IMR-90 (cell line): ENCODE measurements at regions not wholly inside any gene's neighbourhood (a gene's known extent, or its start where the extent isn't known, plus 50 kb on each side); places are given as distances from the start of the nearest gene placed in this dataset.

Experiments
- ATAC-seq: fragments of 200-7000 bp; cut with Tn5 transposase; 2 replicates; pipeline ENCODE4 v1.9.1; 2020; ENCODE audit warnings: low read depth, mild to moderate bottlenecking, moderate library complexity
- BruUV-seq: library from RNA; stranded (reverse); fragments of 400-500 nt; replicated peaks from 2 replicates; lab custom pipeline; 2021; lab: Mats Ljungman, UMichigan
- CTCF ChIA-PET: fragments of 300-600 bp; formaldehyde crosslinking; extraction: SDS; loops from one replicate; lab custom pipeline; 2021; ENCODE audit warnings: antibody characterized with exemption; lab: Yijun Ruan, JAX
- POLR2A ChIA-PET: fragments of 300-600 bp; sonication (Branson Sonifier 250); formaldehyde crosslinking; loops from one replicate; lab custom pipeline; 2022; ENCODE audit warnings: antibody characterized with exemption; ENCODE audit not compliant: unreplicated experiment; lab: Charles Lee
- DNase-seq: peaks from one replicate; pipeline ENCODE4 v3.0.0; 2013
- H2AFZ ChIP-seq: replicated peaks from 2 replicates; pipeline ENCODE3; 2013; ENCODE audit warnings: low read length, mild to moderate bottlenecking; ENCODE audit not compliant: poor library complexity
- H2AK5ac ChIP-seq: 2 replicates; pipeline ENCODE4 v1.6.1; 2013; ENCODE audit warnings: low read depth, low read length, inconsistent platforms
- H2AK9ac ChIP-seq: replicated peaks from 2 replicates; pipeline ENCODE3; 2013; ENCODE audit warnings: mild to moderate bottlenecking, low read depth, low read length, moderate library complexity; ENCODE audit not compliant: poor library complexity
- H2BK120ac ChIP-seq: 2 replicates; pipeline ENCODE4 v1.6.1; 2013; ENCODE audit warnings: low read depth, low read length, inconsistent platforms
- H2BK15ac ChIP-seq: 3 replicates; pipeline ENCODE4 v1.6.1; 2013; ENCODE audit warnings: low read depth, low read length, inconsistent platforms
- H2BK20ac ChIP-seq: 2 replicates; pipeline ENCODE4 v1.6.1; 2013; ENCODE audit warnings: low read depth, mild to moderate bottlenecking, inconsistent platforms, low read length, moderate library complexity
- H2BK5ac ChIP-seq: 2 replicates; pipeline ENCODE4 v1.6.1; 2013; ENCODE audit warnings: mild to moderate bottlenecking, low read depth, low read length, inconsistent platforms; ENCODE audit not compliant: poor library complexity, severe bottlenecking
- H3K14ac ChIP-seq: replicated peaks from 2 replicates; pipeline ENCODE4 v1.6.1; 2013; ENCODE audit warnings: low read depth, low read length, inconsistent platforms
- H3K18ac ChIP-seq: 2 replicates; pipeline ENCODE4 v1.6.1; 2013; ENCODE audit warnings: low read depth, low read length, control low read depth
- H3K23ac ChIP-seq: 2 replicates; pipeline ENCODE4 v1.6.1; 2013; ENCODE audit warnings: low read depth, low read length, inconsistent platforms
- H3K27ac ChIP-seq: 2 replicates; pipeline ENCODE4 v1.5.1; 2013; ENCODE audit warnings: mild to moderate bottlenecking, control low read depth, low read length; ENCODE audit not compliant: insufficient read depth
- H3K27me3 ChIP-seq: 2 replicates; pipeline ENCODE4 v1.6.1; 2013; ENCODE audit warnings: low read length; ENCODE audit not compliant: control insufficient read depth, insufficient read depth
- H3K36me3 ChIP-seq: 2 replicates; pipeline ENCODE4 v1.6.1; 2013; ENCODE audit warnings: low read length, mixed read lengths; ENCODE audit not compliant: control insufficient read depth, insufficient read depth
- H3K4ac ChIP-seq: 2 replicates; pipeline ENCODE4 v1.6.1; 2013; ENCODE audit warnings: low read depth, low read length, inconsistent platforms
- H3K4me1 ChIP-seq: 2 replicates; pipeline ENCODE4 v1.6.1; 2013; ENCODE audit warnings: low read length, mixed read lengths; ENCODE audit not compliant: control insufficient read depth, insufficient read depth
- H3K4me2 ChIP-seq: 2 replicates; pipeline ENCODE4 v1.6.1; 2013; ENCODE audit warnings: low read depth, mild to moderate bottlenecking, control low read depth, low read length, moderate library complexity
- H3K4me3 ChIP-seq: 2 replicates; pipeline ENCODE4 v1.5.1; 2013; ENCODE audit warnings: low read depth, mild to moderate bottlenecking, control low read depth, low read length, moderate library complexity; ENCODE audit not compliant: insufficient read depth
- H3K56ac ChIP-seq: 2 replicates; pipeline ENCODE4 v1.6.1; 2013; ENCODE audit warnings: low read length, inconsistent platforms; ENCODE audit not compliant: insufficient read depth; ENCODE audit errors: extremely low read depth
- H3K79me1 ChIP-seq, 2 experiments: 2 replicates each; pipeline ENCODE4 v1.6.1; 2013; ENCODE audit warnings: low read length in 2 of 2, inconsistent platforms in 1 of 2, low read depth in 1 of 2
- H3K9ac ChIP-seq: 2 replicates; pipeline ENCODE4 v1.6.1; 2013; ENCODE audit warnings: low read depth, low read length, control low read depth
- H3K9me1 ChIP-seq: 2 replicates; pipeline ENCODE4 v1.6.1; 2013; ENCODE audit warnings: low read length, inconsistent platforms; ENCODE audit not compliant: insufficient read depth
- H3K9me3 ChIP-seq: 2 replicates; pipeline ENCODE4 v1.6.1; 2013; ENCODE audit warnings: low read length; ENCODE audit not compliant: control insufficient read depth, insufficient read depth
- H4K20me1 ChIP-seq: 2 replicates; pipeline ENCODE4 v1.6.1; 2013; ENCODE audit warnings: low read length, inconsistent platforms; ENCODE audit not compliant: insufficient read depth
- H4K5ac ChIP-seq: 2 replicates; pipeline ENCODE4 v1.6.1; 2013; ENCODE audit warnings: mild to moderate bottlenecking, low read depth, low read length, control low read depth
- H4K8ac ChIP-seq, 2 experiments: 2 replicates each; pipeline ENCODE4 v1.6.1; 2013; ENCODE audit warnings: low read depth in 2 of 2, low read length in 2 of 2, control low read depth in 1 of 2, inconsistent platforms in 1 of 2
- H4K91ac ChIP-seq: 2 replicates; pipeline ENCODE4 v1.6.1; 2013; ENCODE audit warnings: low read depth, low read length, inconsistent platforms; ENCODE audit not compliant: insufficient read depth
- BHLHE40 ChIP-seq: fragments of 150-350 bp; IDR thresholded peaks from 2 replicates; pipeline ENCODE4 v1.6.1; 2016; ENCODE audit warnings: mild to moderate bottlenecking, low read depth, low read length
- CEBPB ChIP-seq: IDR thresholded peaks from 2 replicates; pipeline ENCODE4 v1.6.1; 2012; ENCODE audit warnings: low read depth, low read length, improper control_type of control experiment
- CHD1 ChIP-seq: IDR thresholded peaks from 2 replicates; pipeline ENCODE4 v1.6.1; 2012; ENCODE audit warnings: low read depth, low read length, improper control_type of control experiment
- CTCF ChIP-seq: conservative IDR thresholded peaks from 2 replicates; pipeline ENCODE4 v1.5.1; 2012; ENCODE audit warnings: mild to moderate bottlenecking, low read depth, low read length, improper control_type of control experiment
- ELK1 ChIP-seq: fragments of 150-350 bp; IDR thresholded peaks from 2 replicates; pipeline ENCODE4 v1.6.1; 2016; ENCODE audit warnings: low read depth, mild to moderate bottlenecking, low read length, moderate library complexity, borderline replicate concordance
- FOS ChIP-seq: fragments of 150-350 bp; IDR thresholded peaks from 2 replicates; pipeline ENCODE4 v1.6.1; 2016; ENCODE audit warnings: low read depth, low read length
- MAFK ChIP-seq: IDR thresholded peaks from 2 replicates; pipeline ENCODE4 v1.6.1; 2012; ENCODE audit warnings: low read depth, low read length, improper control_type of control experiment
- MAZ ChIP-seq: IDR thresholded peaks from 2 replicates; pipeline ENCODE4 v1.6.1; 2012; ENCODE audit warnings: low read depth, mild to moderate bottlenecking, low read length, improper control_type of control experiment, moderate library complexity, borderline replicate concordance
- MXI1 ChIP-seq: IDR thresholded peaks from 2 replicates; pipeline ENCODE4 v1.6.1; 2012; ENCODE audit warnings: low read depth, mild to moderate bottlenecking, low read length, moderate library complexity, borderline replicate concordance
- NFE2L2 ChIP-seq: fragments of 150-350 bp; IDR thresholded peaks from 2 replicates; pipeline ENCODE4 v1.6.1; 2016; ENCODE audit warnings: low read depth, mild to moderate bottlenecking, low read length
- POLR2A ChIP-seq: IDR thresholded peaks from 2 replicates; pipeline ENCODE4 v1.6.1; 2012; ENCODE audit warnings: mild to moderate bottlenecking, low read depth, low read length
- RAD21 ChIP-seq: IDR thresholded peaks from 2 replicates; pipeline ENCODE4 v1.6.1; 2012; ENCODE audit warnings: low read length, improper control_type of control experiment
- RCOR1 ChIP-seq: IDR thresholded peaks from 2 replicates; pipeline ENCODE4 v1.6.1; 2012; ENCODE audit warnings: mild to moderate bottlenecking, low read length, improper control_type of control experiment; ENCODE audit not compliant: insufficient replicate concordance
- RFX5 ChIP-seq: IDR thresholded peaks from 2 replicates; pipeline ENCODE4 v1.8.0; 2012; ENCODE audit warnings: low read depth, mild to moderate bottlenecking, low read length, moderate library complexity
- SMC3 ChIP-seq: fragments of 150-350 bp; IDR thresholded peaks from 2 replicates; pipeline ENCODE4 v1.6.1; 2016; ENCODE audit warnings: low read depth, mild to moderate bottlenecking, antibody characterized with exemption, low read length, moderate library complexity
- USF2 ChIP-seq: fragments of 150-350 bp; IDR thresholded peaks from 2 replicates; pipeline ENCODE4 v1.6.1; 2017; ENCODE audit warnings: mild to moderate bottlenecking, antibody characterized with exemption, low read length, low read depth
- WGBS, 2 experiments: methylation state at CpG; one replicate each; pipeline versions ENCODE4 v1.1.5 to v1.1.7; 2013; ENCODE audit warnings: missing lambda C conversion rate in 2 of 2; ENCODE audit not compliant: insufficient read length in 1 of 2; ENCODE audit errors: extremely low coverage in 2 of 2; 5-methylcytosine and 5-hydroxymethylcytosine counted together
- dilution Hi-C: fragments of 300-500 bp; cut with HindIII; formaldehyde crosslinking; loops from one replicate; pipeline ENCODE4 v1.14.3; 2018; ENCODE audit warnings: low sequenced_read_pairs; ENCODE audit not compliant: unreplicated experiment
- in situ Hi-C: fragments of 300-500 bp; cut with MboI; formaldehyde crosslinking; loops from 3 replicates; pipeline ENCODE4 v1.14.3; 2019; ENCODE audit warnings: low sequenced_read_pairs, inconsistent platforms, mixed read lengths
- intact Hi-C: fragments of 100-400 bp; cut with micrococcal nuclease; formaldehyde crosslinking; loops from 2 replicates; pipeline ENCODE4 v1.10.0; 2022

DNA sequence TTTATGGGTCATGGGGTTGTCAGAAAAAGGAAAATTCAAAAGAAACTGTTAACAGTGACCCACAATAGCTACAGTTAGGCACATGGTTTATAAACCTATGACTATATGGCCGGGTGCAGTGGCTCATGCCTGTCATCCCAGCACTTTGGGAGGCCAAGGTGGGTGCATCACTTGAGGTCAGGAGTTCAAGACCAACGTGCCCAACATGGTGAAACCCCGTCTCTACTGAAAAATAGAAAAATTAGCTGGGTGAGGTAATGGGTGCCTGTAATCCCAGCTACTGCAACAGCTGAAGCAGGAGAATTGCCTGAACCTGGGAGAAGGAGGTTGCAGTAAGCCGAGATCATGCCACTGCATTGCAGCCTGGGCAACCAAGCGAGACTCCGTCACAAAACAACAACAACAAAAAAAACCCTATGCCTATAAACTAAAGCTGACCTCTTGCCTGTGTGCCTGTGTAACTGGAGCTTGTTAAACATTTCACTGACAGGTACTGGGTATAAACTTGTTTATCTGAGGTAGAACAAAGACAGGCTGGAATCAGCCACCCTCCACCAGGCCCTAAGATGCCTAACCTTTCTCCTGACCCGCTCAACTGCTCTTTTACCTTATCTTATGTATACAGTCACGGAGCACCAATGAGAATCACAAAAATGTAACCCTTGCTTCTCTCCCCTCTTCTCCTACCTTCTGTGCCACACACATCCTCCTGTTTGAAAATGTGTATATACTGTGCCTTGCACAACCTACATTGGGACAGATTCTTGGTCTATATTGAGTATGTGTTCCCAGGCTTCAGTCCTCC is 62.9 kb upstream of the ATF7IP2 start:
- H3K18ac ChIP-seq, result no peak overlapping the region
- no peaks in the 10 kb centered on the region for H3K4me1 ChIP-seq
- no peak overlapping the region for H3K9ac ChIP-seq
- H3K9me1 ChIP-seq, result no peaks in the 10 kb centered on the region
- dilution Hi-C loops, result no loop called here
- H4K5ac ChIP-seq, result no peak overlapping the region
- DNase-seq (no peak), ATAC-seq (no peak)
- no peaks in the 10 kb centered on the region for H3K36me3 ChIP-seq
- POLR2A ChIA-PET, result no interaction called here
- no peaks in the 10 kb centered on the region for H3K79me1 ChIP-seq
- TF ChIP-seq USF2 (no peak), BHLHE40 (no peak), FOS (no peak), CHD1 (no peak), RAD21 (no peak), MAZ (no peak), MAFK (no peak), CEBPB (no peak), MXI1 (no peak), ELK1 (no peak), CTCF (no peak), POLR2A (no peak), SMC3 (no peak), RFX5 (no peak), RCOR1 (no peak), NFE2L2 (no peak)
- no peak overlapping the region for H4K8ac ChIP-seq
- H2BK20ac ChIP-seq, result no peak overlapping the region
- H2BK5ac ChIP-seq, result no peak overlapping the region
- no TSS peak for BruUV-seq
- no peak overlapping the region for H3K56ac ChIP-seq
- in situ Hi-C loops, result no loop called here
- H2BK120ac ChIP-seq, result no peak overlapping the region
- H3K4me2 ChIP-seq, result no peak overlapping the region
- no peaks in the 10 kb centered on the region for H3K27me3 ChIP-seq
- intact Hi-C loops, result no loop called here
- no peak overlapping the region for H2AFZ ChIP-seq
- H2BK15ac ChIP-seq, result no peak overlapping the region
- H3K23ac ChIP-seq, result no peak overlapping the region
- no peaks in the 10 kb centered on the region for H3K9me3 ChIP-seq
- H3K4ac ChIP-seq, result no peak overlapping the region
- CTCF ChIA-PET, result interaction anchor here (0.7 kb wide), 1 partner anchor 1437 kb away, joined by 4 read pairs; no protein-coding TSS in a partner anchor
- no peak overlapping the region for H3K14ac ChIP-seq
- no peak overlapping the region for H3K4me3 ChIP-seq
- no peaks in the 10 kb centered on the region for H4K20me1 ChIP-seq
- no peak overlapping the region for H3K27ac ChIP-seq
- H2AK9ac ChIP-seq, result no peak overlapping the region
- H4K91ac ChIP-seq, result no peak overlapping the region
- no peak overlapping the region for H2AK5ac ChIP-seq
- WGBS, 2 experiments, result no CpG with 5 or more reads among the region's 8 CpGs
